Endothelial cell (in vitro differentiated cells): ENCODE measurements at regions not wholly inside any gene's neighbourhood (a gene's known extent, or its start where the extent isn't known, plus 50 kb on each side); places are given as distances from the start of the nearest gene placed in this dataset.

Experiments
- DNase-seq: peaks from one replicate; pipeline ENCODE4 v3.0.0; 2021; ENCODE audit warnings: low spot score
- H3K27ac Mint-ChIP-seq: one replicate; pipeline ENCODE4 v1.8.0; 2021; ENCODE audit warnings: mixed read lengths, inconsistent platforms; ENCODE audit not compliant: unreplicated experiment
- H3K27me3 Mint-ChIP-seq: one replicate; pipeline ENCODE4 v1.8.0; 2021; ENCODE audit warnings: mild to moderate bottlenecking, moderate library complexity, mixed read lengths, inconsistent platforms; ENCODE audit not compliant: unreplicated experiment
- H3K36me3 Mint-ChIP-seq: one replicate; pipeline ENCODE4 v1.8.0; 2021; ENCODE audit warnings: mild to moderate bottlenecking, low read depth, mixed read lengths, inconsistent platforms; ENCODE audit not compliant: unreplicated experiment
- H3K4me1 Mint-ChIP-seq: one replicate; pipeline ENCODE4 v1.8.0; 2021; ENCODE audit warnings: mild to moderate bottlenecking, mixed read lengths, inconsistent platforms; ENCODE audit not compliant: unreplicated experiment
- H3K4me3 Mint-ChIP-seq: one replicate; pipeline ENCODE4 v1.8.0; 2021; ENCODE audit warnings: mild to moderate bottlenecking, mixed read lengths, inconsistent platforms; ENCODE audit not compliant: unreplicated experiment
- H3K9me3 Mint-ChIP-seq: one replicate; pipeline ENCODE4 v1.8.0; 2021; ENCODE audit warnings: mixed read lengths, inconsistent platforms; ENCODE audit not compliant: unreplicated experiment
- TF ChIP-seq, protein P1 (sequence below): fragments of 200-600 bp; sonication (generic); IDR thresholded peaks from one replicate; pipeline ENCODE4 v1.5.0; 2021; ENCODE audit warnings: antibody characterized with exemption; ENCODE audit not compliant: unreplicated experiment

DNA sequence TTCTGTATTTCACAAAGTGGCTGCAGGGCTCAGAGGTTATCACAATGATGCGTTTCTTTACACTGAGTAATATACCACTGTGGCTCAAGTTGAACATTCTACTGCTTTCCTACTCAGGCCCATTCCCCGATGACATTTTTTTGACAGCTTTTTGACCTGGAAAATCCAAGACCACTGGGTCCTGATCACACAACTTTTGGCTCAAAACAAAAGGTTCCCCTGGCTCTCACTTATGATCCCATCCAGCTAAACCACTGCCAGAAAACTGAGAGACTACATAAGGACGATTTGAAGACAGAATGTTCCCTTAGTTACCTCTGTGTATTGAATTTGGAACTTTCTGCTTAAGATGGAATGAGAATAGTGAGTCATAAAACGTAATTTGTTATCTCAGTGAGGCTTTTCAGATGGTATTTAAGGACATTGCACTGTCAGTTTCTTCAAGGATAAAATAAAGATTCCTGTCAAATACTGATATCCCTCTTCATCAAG, 78.0 kb upstream of the FBXL7 start:
- Mint-ChIP-seq H3K9me3 (no peaks in the 10 kb centered on the region), H3K27me3 (no peaks in the 10 kb centered on the region), H3K4me1 (peaks cover 2% of the 10 kb centered on the region), H3K36me3 (no peaks in the 10 kb centered on the region), H3K27ac (no peak overlapping the region), H3K4me3 (no peak overlapping the region)
- TF ChIP-seq, protein P1, sequence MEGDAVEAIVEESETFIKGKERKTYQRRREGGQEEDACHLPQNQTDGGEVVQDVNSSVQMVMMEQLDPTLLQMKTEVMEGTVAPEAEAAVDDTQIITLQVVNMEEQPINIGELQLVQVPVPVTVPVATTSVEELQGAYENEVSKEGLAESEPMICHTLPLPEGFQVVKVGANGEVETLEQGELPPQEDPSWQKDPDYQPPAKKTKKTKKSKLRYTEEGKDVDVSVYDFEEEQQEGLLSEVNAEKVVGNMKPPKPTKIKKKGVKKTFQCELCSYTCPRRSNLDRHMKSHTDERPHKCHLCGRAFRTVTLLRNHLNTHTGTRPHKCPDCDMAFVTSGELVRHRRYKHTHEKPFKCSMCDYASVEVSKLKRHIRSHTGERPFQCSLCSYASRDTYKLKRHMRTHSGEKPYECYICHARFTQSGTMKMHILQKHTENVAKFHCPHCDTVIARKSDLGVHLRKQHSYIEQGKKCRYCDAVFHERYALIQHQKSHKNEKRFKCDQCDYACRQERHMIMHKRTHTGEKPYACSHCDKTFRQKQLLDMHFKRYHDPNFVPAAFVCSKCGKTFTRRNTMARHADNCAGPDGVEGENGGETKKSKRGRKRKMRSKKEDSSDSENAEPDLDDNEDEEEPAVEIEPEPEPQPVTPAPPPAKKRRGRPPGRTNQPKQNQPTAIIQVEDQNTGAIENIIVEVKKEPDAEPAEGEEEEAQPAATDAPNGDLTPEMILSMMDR = no peak
- no peak for DNase-seq

DNA sequence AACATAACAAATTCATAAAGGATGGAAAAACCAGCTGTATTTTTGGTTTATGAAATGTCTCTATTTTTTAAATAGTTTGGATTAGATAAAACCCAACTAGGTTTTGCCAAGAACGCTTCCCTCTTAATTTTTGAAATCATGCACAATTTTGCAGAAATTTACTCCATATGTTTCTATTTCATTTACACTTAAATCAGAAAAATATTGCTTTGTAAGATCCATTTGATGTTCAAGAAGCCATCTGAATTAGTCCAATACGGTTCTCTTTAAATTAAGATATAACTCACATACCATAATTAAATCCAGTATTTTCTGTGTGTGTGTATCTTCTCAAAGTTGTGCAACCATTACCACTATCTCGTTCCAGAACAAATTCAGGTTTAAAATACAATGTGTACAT, 78.6 kb upstream of the FBXL7 start:
- no peak overlapping the region for H3K4me3 Mint-ChIP-seq
- no peak overlapping the region for H3K27ac Mint-ChIP-seq
- TF ChIP-seq, protein P1 = no peak
- H3K4me1 Mint-ChIP-seq = peaks cover 2% of the 10 kb centered on the region
- no peak for DNase-seq
- no peaks in the 10 kb centered on the region for H3K27me3 Mint-ChIP-seq
- H3K36me3 Mint-ChIP-seq = no peaks in the 10 kb centered on the region
- H3K9me3 Mint-ChIP-seq = no peaks in the 10 kb centered on the region

DNA sequence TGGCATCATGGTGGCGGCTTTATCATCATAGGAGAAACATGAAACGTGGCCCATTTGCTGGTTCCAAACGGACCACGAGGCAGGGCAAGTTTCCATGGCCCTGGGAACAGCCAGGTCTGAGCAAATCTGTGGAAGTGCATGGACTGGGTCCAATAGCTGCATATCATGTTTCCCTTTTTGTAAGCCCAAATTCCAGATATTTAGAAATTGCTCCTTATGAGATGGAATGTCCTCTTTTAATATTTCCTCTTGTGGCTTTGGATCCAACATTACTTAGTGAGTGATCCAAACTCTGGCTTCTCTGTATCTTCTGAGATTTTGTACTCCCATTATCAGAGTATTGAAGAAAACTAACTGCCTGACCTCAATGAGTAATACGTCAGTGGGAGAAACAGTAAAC, 79.8 kb upstream of the FBXL7 start:
- H3K27ac Mint-ChIP-seq = no peak overlapping the region
- H3K4me3 Mint-ChIP-seq = no peak overlapping the region
- H3K4me1 Mint-ChIP-seq = no peaks in the 10 kb centered on the region
- H3K27me3 Mint-ChIP-seq = no peaks in the 10 kb centered on the region
- no peaks in the 10 kb centered on the region for H3K9me3 Mint-ChIP-seq
- no peak for DNase-seq
- no peaks in the 10 kb centered on the region for H3K36me3 Mint-ChIP-seq
- TF ChIP-seq, protein P1 = no peak

DNA sequence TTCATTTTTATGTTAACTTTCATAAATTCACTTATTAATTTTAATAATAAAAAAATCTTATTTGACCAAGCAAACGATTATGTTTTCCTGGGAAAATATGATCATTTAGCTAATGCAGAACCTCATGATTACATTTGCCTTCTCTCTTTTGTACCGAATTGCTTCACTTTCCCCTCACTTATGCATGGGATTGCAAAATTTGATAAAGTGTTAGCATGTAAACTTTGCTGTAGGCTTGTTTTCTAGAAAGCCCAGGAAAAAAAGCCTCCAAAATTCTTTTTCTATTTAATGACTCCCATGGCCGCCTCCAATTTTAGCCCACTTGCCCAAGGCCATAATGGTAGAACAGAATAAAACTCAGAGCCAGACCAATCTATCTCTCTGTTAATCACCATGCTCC, 82.8 kb upstream of the FBXL7 start:
- Mint-ChIP-seq H3K9me3 (no peaks in the 10 kb centered on the region), H3K4me3 (no peak overlapping the region), H3K36me3 (no peaks in the 10 kb centered on the region), H3K4me1 (no peaks in the 10 kb centered on the region), H3K27me3 (no peaks in the 10 kb centered on the region), H3K27ac (no peak overlapping the region)
- no peak for DNase-seq
- TF ChIP-seq, protein P1 = no peak

DNA sequence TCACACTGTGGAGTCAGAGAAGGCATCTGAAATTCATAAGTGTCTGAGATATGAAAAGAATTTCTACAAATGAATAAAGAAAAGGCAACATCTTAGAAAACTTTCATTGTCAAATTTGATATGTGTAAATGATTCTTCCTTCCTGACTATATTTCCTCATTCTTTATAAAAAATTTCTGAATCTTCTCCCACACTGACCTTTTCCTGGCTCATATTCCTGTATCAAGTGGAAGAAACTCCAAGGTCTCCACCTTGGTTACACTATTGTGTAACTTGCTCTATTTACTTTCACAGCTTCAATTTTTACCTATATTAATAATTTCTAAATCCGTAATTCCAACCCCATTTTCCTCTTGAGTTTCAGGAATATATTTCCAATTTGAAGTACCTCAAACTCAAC, 93.5 kb upstream of the FBXL7 start:
- Mint-ChIP-seq H3K36me3 (no peaks in the 10 kb centered on the region), H3K27me3 (no peaks in the 10 kb centered on the region), H3K4me3 (no peak overlapping the region), H3K4me1 (no peaks in the 10 kb centered on the region), H3K9me3 (no peaks in the 10 kb centered on the region), H3K27ac (no peak overlapping the region)
- DNase-seq = no peak
- TF ChIP-seq, protein P1 = no peak
